A673 (cell line): ENCODE measurements at regions not wholly inside any gene's neighbourhood (a gene's known extent, or its start where the extent isn't known, plus 50 kb on each side); places are given as distances from the start of the nearest gene placed in this dataset.

Experiments
- BruUV-seq: library from RNA; stranded (reverse); fragments of 400-500 nt; replicated peaks from 2 replicates; lab custom pipeline; 2021; lab: Mats Ljungman, UMichigan
- CTCF ChIA-PET: fragments of 300-600 bp; sonication (Branson Sonifier 250); formaldehyde crosslinking; loops from one replicate; lab custom pipeline; 2022; ENCODE audit warnings: antibody characterized with exemption; lab: Charles Lee
- POLR2A ChIA-PET: fragments of 300-600 bp; sonication (Branson Sonifier 250); formaldehyde crosslinking; loops from one replicate; lab custom pipeline; 2022; ENCODE audit warnings: antibody characterized with exemption; ENCODE audit not compliant: low non-redundant PET; lab: Charles Lee
- DNase-seq: peaks from one replicate; pipeline ENCODE4 v3.0.0-alpha.2; 2015; ENCODE audit warnings: low spot score
- H3K27ac ChIP-seq: fragments of 200-600 bp; sonication (generic); 2 replicates; pipeline ENCODE4 v1.5.1; 2016; ENCODE audit warnings: mixed run types, low read depth, mild to moderate bottlenecking, mixed read lengths, antibody characterized with exemption, low read length; ENCODE audit not compliant: poor library complexity, severe bottlenecking
- H3K27me3 ChIP-seq: fragments of 200-600 bp; sonication (generic); replicated peaks from 2 replicates; pipeline ENCODE4 v1.6.1; 2017; ENCODE audit warnings: mixed run types, low read depth, mild to moderate bottlenecking, mixed read lengths, antibody characterized with exemption, low read length; ENCODE audit not compliant: insufficient read depth, poor library complexity
- H3K36me3 ChIP-seq: fragments of 200-600 bp; sonication (generic); 2 replicates; pipeline ENCODE4 v1.6.1; 2016; ENCODE audit warnings: mixed run types, mild to moderate bottlenecking, mixed read lengths, antibody characterized with exemption, low read length; ENCODE audit not compliant: insufficient read depth, poor library complexity, severe bottlenecking
- H3K4me1 ChIP-seq: fragments of 200-600 bp; sonication (generic); 2 replicates; pipeline ENCODE4 v1.6.1; 2017; ENCODE audit warnings: mixed run types, mild to moderate bottlenecking, mixed read lengths, antibody characterized with exemption, low read length; ENCODE audit not compliant: insufficient read depth, poor library complexity, severe bottlenecking
- H3K4me3 ChIP-seq: fragments of 200-600 bp; sonication (generic); 2 replicates; pipeline ENCODE4 v1.5.1; 2016; ENCODE audit warnings: low read depth, mixed run types, mild to moderate bottlenecking, mixed read lengths, low read length; ENCODE audit not compliant: poor library complexity, severe bottlenecking
- H3K9me3 ChIP-seq: fragments of 200-600 bp; sonication (generic); 2 replicates; pipeline ENCODE4 v1.6.1; 2016; ENCODE audit warnings: mixed run types, low read depth, mild to moderate bottlenecking, mixed read lengths, antibody characterized with exemption, low read length; ENCODE audit not compliant: poor library complexity, severe bottlenecking
- EZH2 ChIP-seq: fragments of 200-600 bp; sonication (generic); IDR thresholded peaks from 2 replicates; pipeline ENCODE4 v1.6.1; 2017; ENCODE audit warnings: borderline replicate concordance, low read depth, mild to moderate bottlenecking, mixed read lengths, antibody characterized with exemption, low read length; ENCODE audit not compliant: poor library complexity, severe bottlenecking
- intact Hi-C: fragments of 100-400 bp; cut with micrococcal nuclease; formaldehyde crosslinking; loops from one replicate; pipeline ENCODE4 v1.10.0; 2022; ENCODE audit not compliant: unreplicated experiment
- TF ChIP-seq, protein P1 (sequence below): fragments of 300-800, 200-600 bp; sonication (generic); conservative IDR thresholded peaks from 2 replicates; pipeline ENCODE4 v1.5.1; 2017; ENCODE audit warnings: low read depth, mild to moderate bottlenecking, antibody characterized with exemption, low read length, moderate library complexity, mixed read lengths

DNA sequence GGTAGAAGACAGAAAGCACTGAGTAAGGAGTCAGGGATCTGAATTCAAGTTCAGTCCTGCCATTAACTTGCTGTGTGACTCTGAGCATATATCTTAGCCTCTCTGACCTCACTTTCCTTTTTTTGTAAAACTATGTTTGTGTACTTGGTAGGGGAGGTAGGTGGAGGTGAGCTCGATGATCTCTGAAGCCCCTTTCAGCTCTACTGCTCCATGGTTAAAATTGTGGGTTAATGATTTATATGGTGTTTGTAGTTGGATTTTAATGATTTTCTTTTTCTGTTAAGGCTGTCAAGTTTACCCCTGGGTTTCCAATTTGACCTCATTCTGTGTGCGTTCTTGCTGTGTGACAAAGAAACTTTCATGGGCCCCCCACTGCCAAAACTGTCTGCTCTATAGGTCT lies 124.1 kb downstream of the CD164 start:
- no peak for DNase-seq
- H3K27me3 ChIP-seq, result no peaks in the 10 kb centered on the region
- intact Hi-C loops, result no loop called here
- no peak overlapping the region for H3K4me3 ChIP-seq
- POLR2A ChIA-PET, result no interaction called here
- H3K27ac ChIP-seq, result no peak overlapping the region
- H3K9me3 ChIP-seq, result no peaks in the 10 kb centered on the region
- no peak for TF ChIP-seq EZH2
- TF ChIP-seq, protein P1, sequence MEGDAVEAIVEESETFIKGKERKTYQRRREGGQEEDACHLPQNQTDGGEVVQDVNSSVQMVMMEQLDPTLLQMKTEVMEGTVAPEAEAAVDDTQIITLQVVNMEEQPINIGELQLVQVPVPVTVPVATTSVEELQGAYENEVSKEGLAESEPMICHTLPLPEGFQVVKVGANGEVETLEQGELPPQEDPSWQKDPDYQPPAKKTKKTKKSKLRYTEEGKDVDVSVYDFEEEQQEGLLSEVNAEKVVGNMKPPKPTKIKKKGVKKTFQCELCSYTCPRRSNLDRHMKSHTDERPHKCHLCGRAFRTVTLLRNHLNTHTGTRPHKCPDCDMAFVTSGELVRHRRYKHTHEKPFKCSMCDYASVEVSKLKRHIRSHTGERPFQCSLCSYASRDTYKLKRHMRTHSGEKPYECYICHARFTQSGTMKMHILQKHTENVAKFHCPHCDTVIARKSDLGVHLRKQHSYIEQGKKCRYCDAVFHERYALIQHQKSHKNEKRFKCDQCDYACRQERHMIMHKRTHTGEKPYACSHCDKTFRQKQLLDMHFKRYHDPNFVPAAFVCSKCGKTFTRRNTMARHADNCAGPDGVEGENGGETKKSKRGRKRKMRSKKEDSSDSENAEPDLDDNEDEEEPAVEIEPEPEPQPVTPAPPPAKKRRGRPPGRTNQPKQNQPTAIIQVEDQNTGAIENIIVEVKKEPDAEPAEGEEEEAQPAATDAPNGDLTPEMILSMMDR, result no peak
- H3K36me3 ChIP-seq, result no peaks in the 10 kb centered on the region
- BruUV-seq, result no TSS peak
- CTCF ChIA-PET, result no interaction called here
- H3K4me1 ChIP-seq, result no peaks in the 10 kb centered on the region

DNA sequence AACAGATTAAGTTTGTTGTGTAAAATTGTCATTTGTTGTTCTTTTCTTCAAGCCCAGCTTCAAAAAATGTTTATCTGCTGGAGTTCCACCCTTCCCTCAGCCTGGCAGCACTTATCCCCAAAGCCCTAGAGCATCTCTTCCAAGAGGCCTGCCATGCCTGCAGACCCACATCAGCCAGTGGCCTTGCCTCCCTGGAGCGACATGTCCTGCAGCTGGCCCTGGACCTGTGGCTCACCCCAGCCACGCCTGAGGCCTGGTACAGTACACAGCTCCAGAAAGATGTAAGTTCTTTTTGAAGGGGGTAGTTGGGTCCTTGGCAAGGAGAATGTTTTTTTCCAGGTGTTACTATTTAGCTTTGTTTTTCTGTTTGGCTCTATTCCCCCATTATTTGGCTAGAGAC lies 124.8 kb downstream of the CD164 start:
- CTCF ChIA-PET, result no interaction called here
- Histone ChIP-seq H3K27ac (no peak overlapping the region), H3K4me3 (no peak overlapping the region), H3K4me1 (no peaks in the 10 kb centered on the region), H3K36me3 (no peaks in the 10 kb centered on the region), H3K27me3 (no peaks in the 10 kb centered on the region), H3K9me3 (no peaks in the 10 kb centered on the region)
- POLR2A ChIA-PET, result no interaction called here
- BruUV-seq, result no TSS peak
- intact Hi-C loops, result no loop called here
- TF ChIP-seq EZH2, result no peak
- TF ChIP-seq, protein P1, result no peak
- no peak for DNase-seq

DNA sequence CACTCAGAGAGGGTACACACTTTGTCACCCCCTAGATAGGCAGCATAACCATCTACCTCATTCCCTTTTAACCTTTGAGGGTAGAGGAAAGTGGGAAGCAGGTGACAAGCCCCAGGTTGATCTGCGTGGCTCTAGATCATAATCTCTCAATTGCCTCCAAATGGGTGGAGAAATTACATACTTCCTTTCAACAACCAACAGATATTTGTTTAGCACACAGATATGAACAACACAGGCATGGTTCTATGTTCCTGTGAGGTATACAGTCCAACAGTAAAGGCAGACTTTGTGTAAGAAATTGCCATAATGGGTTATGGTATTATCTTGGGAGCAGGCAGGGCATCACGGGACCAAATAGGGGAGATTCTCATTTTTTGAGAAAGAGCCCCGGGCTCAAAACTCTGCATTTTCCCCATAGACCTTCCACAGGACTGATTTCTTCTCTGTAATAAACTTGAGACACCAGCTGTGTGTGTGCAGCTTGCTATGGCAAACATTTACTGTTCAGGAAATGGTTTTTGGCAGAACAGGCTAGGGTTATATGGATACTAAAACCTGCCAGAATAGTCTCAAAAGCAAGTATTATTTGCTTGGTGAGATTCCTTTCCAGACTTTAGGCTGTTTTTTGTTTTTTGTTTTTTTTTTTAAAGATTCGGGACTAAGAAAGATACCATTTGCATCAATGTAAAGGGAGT lies 126.2 kb downstream of the CD164 start:
- no peaks in the 10 kb centered on the region for H3K4me1 ChIP-seq
- H3K36me3 ChIP-seq, result no peaks in the 10 kb centered on the region
- ChIA-PET CTCF (no interaction called here), POLR2A (no interaction called here)
- TF ChIP-seq, protein P1, result no peak
- no peak for TF ChIP-seq EZH2
- intact Hi-C loops, result no loop called here
- no peak for DNase-seq
- H3K9me3 ChIP-seq, result no peaks in the 10 kb centered on the region
- H3K27ac ChIP-seq, result no peak overlapping the region
- BruUV-seq, result no TSS peak
- no peak overlapping the region for H3K4me3 ChIP-seq
- H3K27me3 ChIP-seq, result no peaks in the 10 kb centered on the region
